Glutamatergic neuron (in vitro differentiated cells): ENCODE measurements at regions not wholly inside any gene's neighbourhood (a gene's known extent, or its start where the extent isn't known, plus 50 kb on each side); places are given as distances from the start of the nearest gene placed in this dataset.

Source experiments
- DNase-seq: peaks from one replicate; pipeline ENCODE4 v3.0.0; 2022
- H3K27ac Mint-ChIP-seq: one replicate; pipeline ENCODE4 v1.8.0; 2020; ENCODE audit warnings: mild to moderate bottlenecking, mixed read lengths, inconsistent platforms; ENCODE audit not compliant: unreplicated experiment
- H3K27me3 Mint-ChIP-seq: one replicate; pipeline ENCODE4 v1.8.0; 2020; ENCODE audit warnings: mild to moderate bottlenecking, moderate library complexity, mixed read lengths, inconsistent platforms; ENCODE audit not compliant: unreplicated experiment
- H3K36me3 Mint-ChIP-seq: one replicate; pipeline ENCODE4 v1.8.0; 2020; ENCODE audit warnings: mild to moderate bottlenecking, mixed read lengths, inconsistent platforms; ENCODE audit not compliant: unreplicated experiment
- H3K4me1 Mint-ChIP-seq: one replicate; pipeline ENCODE4 v1.8.0; 2020; ENCODE audit warnings: mild to moderate bottlenecking, low read depth, mixed read lengths, inconsistent platforms; ENCODE audit not compliant: unreplicated experiment
- H3K4me3 Mint-ChIP-seq: one replicate; pipeline ENCODE4 v1.8.0; 2020; ENCODE audit warnings: mild to moderate bottlenecking, mixed read lengths, inconsistent platforms; ENCODE audit not compliant: unreplicated experiment
- H3K9me3 Mint-ChIP-seq: one replicate; pipeline ENCODE4 v1.8.0; 2020; ENCODE audit warnings: mild to moderate bottlenecking, moderate library complexity, mixed read lengths, inconsistent platforms; ENCODE audit not compliant: unreplicated experiment
- TF ChIP-seq, protein P1 (sequence below): fragments of 200-600 bp; sonication (generic); IDR thresholded peaks from one replicate; pipeline ENCODE4 v1.5.0; 2021; ENCODE audit not compliant: partially characterized antibody, unreplicated experiment

DNA sequence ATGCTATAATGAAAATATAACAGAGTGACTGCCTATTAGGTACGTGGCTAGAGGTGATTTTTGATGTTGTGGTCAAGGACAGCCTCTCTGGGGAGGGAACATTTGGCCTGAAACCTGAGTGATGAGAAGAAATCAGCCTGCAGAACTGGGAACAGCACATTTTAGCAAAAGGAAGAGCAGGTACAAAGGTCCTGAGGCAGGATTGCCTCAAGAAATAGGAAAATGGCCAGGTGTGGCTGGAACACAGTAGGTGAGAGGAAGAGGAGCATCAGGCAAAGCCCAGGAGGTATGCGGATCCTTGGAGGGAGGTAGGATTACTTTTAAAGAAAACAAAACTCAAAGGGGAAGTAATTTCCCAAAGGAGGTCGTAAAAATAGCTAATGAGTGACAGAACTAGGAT, 582.9 kb downstream of the MED13L start:
- H3K27ac Mint-ChIP-seq = no peak overlapping the region
- no peaks in the 10 kb centered on the region for H3K4me1 Mint-ChIP-seq
- no peaks in the 10 kb centered on the region for H3K9me3 Mint-ChIP-seq
- no peak overlapping the region for H3K4me3 Mint-ChIP-seq
- TF ChIP-seq, protein P1, sequence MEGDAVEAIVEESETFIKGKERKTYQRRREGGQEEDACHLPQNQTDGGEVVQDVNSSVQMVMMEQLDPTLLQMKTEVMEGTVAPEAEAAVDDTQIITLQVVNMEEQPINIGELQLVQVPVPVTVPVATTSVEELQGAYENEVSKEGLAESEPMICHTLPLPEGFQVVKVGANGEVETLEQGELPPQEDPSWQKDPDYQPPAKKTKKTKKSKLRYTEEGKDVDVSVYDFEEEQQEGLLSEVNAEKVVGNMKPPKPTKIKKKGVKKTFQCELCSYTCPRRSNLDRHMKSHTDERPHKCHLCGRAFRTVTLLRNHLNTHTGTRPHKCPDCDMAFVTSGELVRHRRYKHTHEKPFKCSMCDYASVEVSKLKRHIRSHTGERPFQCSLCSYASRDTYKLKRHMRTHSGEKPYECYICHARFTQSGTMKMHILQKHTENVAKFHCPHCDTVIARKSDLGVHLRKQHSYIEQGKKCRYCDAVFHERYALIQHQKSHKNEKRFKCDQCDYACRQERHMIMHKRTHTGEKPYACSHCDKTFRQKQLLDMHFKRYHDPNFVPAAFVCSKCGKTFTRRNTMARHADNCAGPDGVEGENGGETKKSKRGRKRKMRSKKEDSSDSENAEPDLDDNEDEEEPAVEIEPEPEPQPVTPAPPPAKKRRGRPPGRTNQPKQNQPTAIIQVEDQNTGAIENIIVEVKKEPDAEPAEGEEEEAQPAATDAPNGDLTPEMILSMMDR = no peak
- peaks cover 2% of the 10 kb centered on the region for H3K27me3 Mint-ChIP-seq
- H3K36me3 Mint-ChIP-seq = no peaks in the 10 kb centered on the region
- DNase-seq = no peak

DNA sequence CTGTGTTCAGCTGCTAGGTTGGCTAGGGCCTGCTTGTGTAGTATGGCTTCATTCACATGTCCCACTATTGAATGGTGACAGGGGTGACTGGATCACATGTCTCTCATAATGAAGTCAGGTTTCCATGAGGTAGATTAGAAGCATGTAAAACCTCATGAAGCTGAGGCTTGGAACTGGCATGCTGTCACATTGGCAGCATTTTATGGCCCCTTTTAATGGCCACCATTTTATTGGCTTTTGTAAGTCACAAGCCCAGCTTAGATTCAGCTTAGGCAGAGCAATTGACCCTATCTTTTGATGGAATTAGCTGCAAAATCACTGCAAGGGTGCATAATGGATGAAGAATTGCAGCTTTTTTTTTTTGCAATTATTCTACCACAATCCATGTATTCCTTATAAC, 583.5 kb downstream of the MED13L start:
- peaks cover 2% of the 10 kb centered on the region for H3K27me3 Mint-ChIP-seq
- H3K4me3 Mint-ChIP-seq = no peak overlapping the region
- no peak for DNase-seq
- H3K36me3 Mint-ChIP-seq = no peaks in the 10 kb centered on the region
- H3K4me1 Mint-ChIP-seq = no peaks in the 10 kb centered on the region
- no peak overlapping the region for H3K27ac Mint-ChIP-seq
- TF ChIP-seq, protein P1 = no peak
- no peaks in the 10 kb centered on the region for H3K9me3 Mint-ChIP-seq

DNA sequence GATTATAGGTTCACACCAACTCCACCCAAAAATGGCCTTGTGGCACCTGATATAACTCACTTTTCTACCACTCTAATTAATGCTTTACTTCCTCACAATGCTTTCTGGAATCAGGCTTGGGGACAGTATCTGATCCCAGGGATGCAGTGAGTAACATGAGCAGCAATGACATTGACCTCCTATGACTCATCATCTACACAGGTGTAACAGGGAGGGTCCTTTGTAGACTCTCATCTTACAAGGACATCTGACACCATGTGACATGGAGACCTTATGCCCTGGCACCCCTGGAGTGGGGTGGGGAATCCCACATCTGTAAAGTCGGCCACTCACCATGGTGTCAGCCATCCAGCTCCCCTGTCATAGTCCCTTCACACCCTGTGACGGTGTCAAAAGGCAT, 586.4 kb downstream of the MED13L start:
- H3K27ac Mint-ChIP-seq = no peak overlapping the region
- H3K4me1 Mint-ChIP-seq = no peaks in the 10 kb centered on the region
- H3K36me3 Mint-ChIP-seq = no peaks in the 10 kb centered on the region
- H3K4me3 Mint-ChIP-seq = no peak overlapping the region
- no peaks in the 10 kb centered on the region for H3K9me3 Mint-ChIP-seq
- TF ChIP-seq, protein P1 = no peak
- DNase-seq = no peak
- peaks cover 7% of the 10 kb centered on the region for H3K27me3 Mint-ChIP-seq

DNA sequence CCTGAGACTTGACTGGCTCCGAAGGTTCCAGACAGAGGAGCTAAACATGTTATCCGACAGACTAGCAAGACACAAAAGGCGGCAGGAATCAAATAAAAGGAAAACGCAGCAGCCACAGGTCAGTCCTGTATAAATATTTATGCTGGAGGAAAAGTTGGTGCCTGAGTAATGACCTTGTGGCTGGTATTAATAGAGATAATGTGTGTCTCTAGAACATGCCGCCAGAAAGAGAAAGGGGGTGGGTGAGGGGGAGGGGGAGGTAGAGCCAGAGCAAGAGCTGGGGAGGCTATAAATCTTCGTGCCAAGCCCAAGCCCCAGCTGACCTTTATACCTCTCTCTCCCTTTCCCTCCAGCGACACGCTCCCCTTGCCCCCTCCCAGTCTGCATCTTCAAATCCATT, 590.4 kb downstream of the MED13L start:
- no peak for DNase-seq
- Mint-ChIP-seq H3K4me1 (no peaks in the 10 kb centered on the region), H3K4me3 (no peak overlapping the region), H3K27me3 (peaks cover 11% of the 10 kb centered on the region), H3K36me3 (no peaks in the 10 kb centered on the region), H3K27ac (no peak overlapping the region), H3K9me3 (peaks cover 2% of the 10 kb centered on the region)
- TF ChIP-seq, protein P1 = no peak

DNA sequence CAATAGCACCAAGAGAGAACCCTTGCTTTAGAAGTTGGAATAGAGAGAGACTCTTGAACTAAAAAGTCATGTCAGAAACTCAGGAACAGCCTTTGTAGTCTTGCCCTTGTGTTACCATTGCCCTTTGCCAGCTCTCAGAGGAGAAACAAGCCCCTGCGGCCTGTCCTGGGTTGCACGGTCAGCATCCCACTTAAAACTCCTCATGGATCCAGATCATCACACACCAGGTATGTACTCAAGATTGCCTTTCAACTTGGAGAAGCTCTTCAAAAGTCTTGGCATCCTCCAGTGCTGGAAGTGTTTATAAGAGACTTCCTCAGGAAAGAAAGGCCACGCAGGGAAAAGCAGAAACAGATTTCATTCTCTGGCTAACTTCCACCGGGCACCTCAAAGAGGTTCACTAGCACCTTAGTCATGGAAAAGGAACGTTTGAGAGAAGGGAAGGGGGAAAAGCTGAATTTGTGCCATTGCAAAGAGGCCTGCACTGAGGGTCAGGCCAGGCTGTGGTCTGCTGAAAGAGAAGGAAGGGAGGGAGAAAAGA, 594.2 kb downstream of the MED13L start:
- Mint-ChIP-seq H3K27ac (no peak overlapping the region), H3K4me1 (no peaks in the 10 kb centered on the region), H3K27me3 (peaks cover 8% of the 10 kb centered on the region), H3K36me3 (no peaks in the 10 kb centered on the region), H3K9me3 (peaks cover 2% of the 10 kb centered on the region), H3K4me3 (no peak overlapping the region)
- TF ChIP-seq, protein P1 = no peak
- no peak for DNase-seq
